ENCODE measurements at regions not wholly inside any gene's neighbourhood (a gene's known extent, or its start where the extent isn't known, plus 50 kb on each side); places are given as distances from the start of the nearest gene placed in this dataset.

DNA sequence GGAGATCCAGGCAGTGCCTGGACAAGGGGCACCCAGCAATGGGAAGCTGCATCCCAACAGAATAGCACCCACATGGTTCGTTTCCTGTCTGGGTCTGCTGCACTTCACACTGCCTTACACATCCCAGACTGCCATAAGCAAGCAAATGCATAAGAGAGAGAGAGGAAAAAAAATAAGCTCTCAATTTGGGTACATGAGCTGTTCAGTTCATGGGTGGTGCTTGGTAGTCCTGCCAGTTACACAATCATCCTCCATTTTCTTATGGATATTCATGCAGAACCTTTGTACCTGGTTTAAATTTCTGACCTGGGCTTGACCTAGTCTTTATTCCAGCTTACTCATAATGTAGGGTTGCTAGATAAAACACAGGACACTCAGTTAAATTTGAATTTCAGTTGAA, 733.6 kb downstream of the TNS3 start:
- no peaks in the 10 kb centered on the region for H3K27me3 ChIP-seq
- no peaks in the 10 kb centered on the region for H3K36me3 ChIP-seq
- H4K20me1 ChIP-seq, result no peaks in the 10 kb centered on the region
- H3K4me3 ChIP-seq, result no peak overlapping the region
- H3K9ac ChIP-seq, result no peak overlapping the region
- no peaks in the 10 kb centered on the region for H3K4me1 ChIP-seq
- H3K27ac ChIP-seq, result no peak overlapping the region
- no peak overlapping the region for H3K4me2 ChIP-seq
- H3K9me3 ChIP-seq (replicated peaks in 1 of 11), result 0 out of 22 replicates have a peak, but pooled peaks cover 0 to 4% (median 0%) of the 10 kb centered on the region in 11 experiments
- TF ChIP-seq Cebpa-rat (IDR thresholded peaks at IDR 0.05), result no peak

DNA sequence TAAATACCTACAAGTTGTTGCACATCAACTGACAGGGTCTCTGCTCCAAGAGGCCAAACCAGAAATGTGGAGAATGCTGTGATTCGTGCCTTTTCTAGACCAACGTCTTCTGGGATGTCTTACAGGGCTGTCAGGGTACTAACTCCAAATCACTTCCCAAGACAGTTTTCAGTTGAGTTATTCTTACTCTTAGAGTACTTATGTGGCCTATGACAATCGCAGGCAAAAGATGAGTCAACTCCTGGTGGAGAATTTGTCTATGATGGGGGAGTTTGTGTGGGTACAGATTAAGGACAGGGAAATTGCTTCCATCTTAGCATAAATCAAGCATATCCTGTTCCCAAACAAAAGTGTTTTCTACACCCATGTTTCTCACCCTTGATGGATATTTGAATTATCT, 734.8 kb downstream of the TNS3 start:
- H3K36me3 ChIP-seq, result no peaks in the 10 kb centered on the region
- no peak overlapping the region for H3K9ac ChIP-seq
- no peak overlapping the region for H3K4me3 ChIP-seq
- 0 out of 22 replicates have a peak, but pooled peaks cover 0 to 4% (median 0%) of the 10 kb centered on the region in 11 experiments for H3K9me3 ChIP-seq (replicated peaks in 1 of 11)
- H4K20me1 ChIP-seq, result no peaks in the 10 kb centered on the region
- no peaks in the 10 kb centered on the region for H3K4me1 ChIP-seq
- no peak overlapping the region for H3K27ac ChIP-seq
- TF ChIP-seq Cebpa-rat (IDR thresholded peaks at IDR 0.05), result no peak
- no peak overlapping the region for H3K4me2 ChIP-seq
- H3K27me3 ChIP-seq, result no peaks in the 10 kb centered on the region

DNA sequence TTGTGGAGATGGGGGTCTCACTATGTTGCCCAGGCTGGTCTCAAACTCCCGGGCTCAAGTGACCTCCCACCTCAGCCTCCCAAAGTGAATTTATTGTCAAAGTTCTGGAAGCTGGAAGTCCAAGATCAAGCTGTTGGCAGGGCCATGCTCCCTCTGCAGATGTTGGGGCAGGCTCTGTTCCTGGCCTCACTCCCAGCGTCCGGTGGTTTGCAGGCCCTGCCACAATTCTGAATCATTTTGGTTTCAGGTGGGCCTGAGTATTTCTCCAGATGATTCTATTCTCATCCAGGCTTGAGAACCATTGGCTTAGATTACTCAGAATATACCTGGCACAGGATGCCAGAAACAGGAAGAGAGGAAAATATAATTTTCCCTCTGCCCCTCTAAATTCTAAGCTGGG, 737.4 kb downstream of the TNS3 start:
- no peak for TF ChIP-seq Cebpa-rat (IDR thresholded peaks at IDR 0.05)
- no peaks in the 10 kb centered on the region for H3K4me1 ChIP-seq
- H3K9me3 ChIP-seq (replicated peaks in 1 of 11), result 0 out of 22 replicates have a peak, but pooled peaks cover 0 to 4% (median 0%) of the 10 kb centered on the region in 11 experiments
- no peak overlapping the region for H3K4me2 ChIP-seq
- no peak overlapping the region for H3K9ac ChIP-seq
- H3K36me3 ChIP-seq, result no peaks in the 10 kb centered on the region
- no peaks in the 10 kb centered on the region for H4K20me1 ChIP-seq
- H3K27me3 ChIP-seq, result no peaks in the 10 kb centered on the region
- H3K27ac ChIP-seq, result no peak overlapping the region
- no peak overlapping the region for H3K4me3 ChIP-seq

DNA sequence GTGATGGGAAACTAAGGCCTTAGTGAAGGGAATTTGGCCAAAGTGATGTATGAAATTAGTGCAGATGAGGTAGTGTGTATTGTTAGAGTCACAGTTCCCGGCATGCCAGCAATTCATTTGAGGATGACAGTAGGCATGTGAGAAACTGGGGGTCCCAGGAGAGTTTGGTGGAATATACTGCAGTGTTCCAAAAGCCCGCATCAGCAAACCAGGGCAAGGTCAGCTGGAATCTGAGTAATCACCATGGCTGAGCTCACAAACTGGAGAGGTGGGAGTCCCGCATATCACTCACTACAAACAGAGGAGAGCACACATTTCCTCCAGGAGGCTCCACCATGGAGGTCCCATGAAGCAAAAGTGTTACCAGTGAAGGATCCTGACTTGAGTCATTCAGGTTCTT, 740.7 kb downstream of the TNS3 start:
- Histone ChIP-seq H3K36me3 (no peaks in the 10 kb centered on the region), H4K20me1 (no peaks in the 10 kb centered on the region), H3K4me2 (no peak overlapping the region), H3K4me3 (no peak overlapping the region), H3K27ac (no peak overlapping the region), H3K9me3 (replicated peaks in 1 of 11) (peaks cover 0 to 14% (median 6%) of the 10 kb centered on the region in 11 experiments; a peak in 9 of 22 replicates), H3K27me3 (no peaks in the 10 kb centered on the region), H3K4me1 (peaks cover 0 to 7% (median 2%) of the 10 kb centered on the region in 10 experiments; a peak in 7 of 20 replicates), H3K9ac (no peak overlapping the region)
- no peak for TF ChIP-seq Cebpa-rat (IDR thresholded peaks at IDR 0.05)

DNA sequence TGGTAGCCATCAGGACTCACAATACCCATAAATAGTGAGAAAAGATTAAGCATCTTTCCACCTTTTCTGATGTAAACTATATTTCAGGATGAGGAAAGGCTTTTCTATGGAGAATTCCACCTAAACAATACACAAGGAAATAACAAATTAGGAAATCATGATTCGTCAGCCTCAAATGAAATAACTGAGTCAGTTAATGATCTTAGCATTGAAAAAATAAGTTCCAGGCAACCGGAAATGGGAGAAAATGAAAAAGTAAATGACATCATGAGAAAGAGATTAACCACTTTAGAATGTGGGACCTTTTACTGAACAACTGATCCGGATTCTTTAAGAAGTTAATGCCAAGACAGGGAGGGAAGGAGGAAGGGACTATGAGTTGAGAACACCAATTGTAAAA, 742.3 kb downstream of the TNS3 start:
- Histone ChIP-seq H4K20me1 (no peaks in the 10 kb centered on the region), H3K9ac (no peak overlapping the region), H3K4me2 (no peak overlapping the region), H3K9me3 (replicated peaks in 1 of 11) (peaks cover 0 to 15% (median 7%) of the 10 kb centered on the region in 11 experiments; a peak in 11 of 22 replicates), H3K4me3 (no peak overlapping the region), H3K27me3 (no peaks in the 10 kb centered on the region), H3K4me1 (peaks cover 0 to 7% (median 2%) of the 10 kb centered on the region in 10 experiments; a peak in 7 of 20 replicates), H3K27ac (no peak overlapping the region), H3K36me3 (no peaks in the 10 kb centered on the region)
- no peak for TF ChIP-seq Cebpa-rat (IDR thresholded peaks at IDR 0.05)

DNA sequence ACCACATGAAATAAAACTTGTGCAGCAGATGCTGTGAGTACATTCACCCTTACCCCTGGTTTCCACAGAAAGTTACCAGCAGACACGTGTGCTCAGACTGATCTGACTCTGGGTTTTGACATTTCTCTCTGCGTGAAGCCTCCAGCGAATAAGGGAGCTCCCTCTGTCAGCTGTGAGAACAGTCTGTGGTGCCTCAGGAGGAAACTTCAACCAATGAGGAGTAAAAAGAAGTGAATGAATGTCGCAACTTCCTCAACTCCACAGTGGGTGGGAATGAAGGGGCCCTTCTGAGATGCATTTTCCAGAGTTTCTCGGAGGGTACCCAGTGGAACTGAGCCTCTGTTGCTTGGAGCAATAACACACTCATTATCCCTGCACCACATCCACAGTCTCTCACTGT, 743.4 kb downstream of the TNS3 start:
- Histone ChIP-seq H3K27ac (no peak overlapping the region), H3K9me3 (replicated peaks in 1 of 11) (peaks cover 0 to 20% (median 9%) of the 10 kb centered on the region in 11 experiments; a peak in 12 of 22 replicates), H3K4me2 (peak overlapping the region in 6 of 11 experiments; percentile 4 to 25 (median 14); a peak in 6 of 22 replicates), H4K20me1 (no peaks in the 10 kb centered on the region), H3K4me1 (peaks cover 0 to 7% (median 2%) of the 10 kb centered on the region in 10 experiments; a peak in 7 of 20 replicates), H3K4me3 (no peak overlapping the region), H3K27me3 (no peaks in the 10 kb centered on the region), H3K36me3 (no peaks in the 10 kb centered on the region), H3K9ac (no peak overlapping the region)
- TF ChIP-seq Cebpa-rat (IDR thresholded peaks at IDR 0.05), result peak in 8 of 11 experiments; percentile 14 to 77 (median 36); a peak in 6 of 22 replicates

DNA sequence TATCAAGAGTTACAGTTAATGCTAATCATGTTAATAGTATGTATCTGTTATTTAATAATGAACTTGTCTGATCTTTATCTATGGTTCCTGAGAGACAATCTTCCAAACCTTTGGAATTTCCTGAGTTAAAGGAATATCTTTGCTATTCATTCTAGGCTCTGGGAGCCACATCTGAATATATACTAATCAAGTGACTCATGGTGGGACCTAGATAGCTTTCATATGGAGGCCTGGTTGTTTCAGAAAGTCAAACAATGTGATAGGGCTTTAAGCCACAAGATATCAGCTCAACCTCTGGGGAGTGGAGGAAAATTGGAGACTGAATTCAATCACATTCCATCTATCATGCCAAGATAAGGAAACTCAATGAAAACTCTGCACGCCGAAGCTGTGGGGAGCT, 746.4 kb downstream of the TNS3 start:
- Histone ChIP-seq H3K27ac (no peak overlapping the region), H3K4me1 (peaks cover 0 to 7% (median 2%) of the 10 kb centered on the region in 10 experiments; a peak in 7 of 20 replicates), H3K9me3 (replicated peaks in 1 of 11) (peaks cover 0 to 20% (median 9%) of the 10 kb centered on the region in 11 experiments; a peak in 12 of 22 replicates), H3K4me2 (no peak overlapping the region), H3K4me3 (no peak overlapping the region), H4K20me1 (no peaks in the 10 kb centered on the region), H3K9ac (no peak overlapping the region), H3K27me3 (no peaks in the 10 kb centered on the region), H3K36me3 (no peaks in the 10 kb centered on the region)
- TF ChIP-seq Cebpa-rat (IDR thresholded peaks at IDR 0.05), result no peak

DNA sequence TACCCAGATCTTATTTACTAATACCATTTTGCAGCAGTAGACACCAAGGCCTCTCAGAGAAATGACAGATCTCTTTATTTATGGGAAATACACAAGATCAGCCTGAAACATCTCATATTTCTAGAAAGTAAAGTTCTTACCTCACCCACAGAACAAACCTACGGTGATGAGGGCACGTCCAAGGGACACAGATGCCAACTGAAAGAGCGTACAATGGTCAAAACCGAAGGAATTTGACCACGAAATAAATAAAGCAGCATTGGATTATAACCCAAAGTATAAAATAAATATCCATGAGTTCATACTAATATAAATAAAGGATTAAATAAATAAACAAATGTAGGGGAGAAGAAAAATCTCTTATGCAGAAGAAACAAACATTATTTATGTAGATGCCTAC, 747.0 kb downstream of the TNS3 start:
- no peak overlapping the region for H3K4me3 ChIP-seq
- peaks cover 0 to 20% (median 9%) of the 10 kb centered on the region in 11 experiments; a peak in 12 of 22 replicates for H3K9me3 ChIP-seq (replicated peaks in 1 of 11)
- no peaks in the 10 kb centered on the region for H4K20me1 ChIP-seq
- peaks cover 0 to 7% (median 2%) of the 10 kb centered on the region in 10 experiments; a peak in 7 of 20 replicates for H3K4me1 ChIP-seq
- TF ChIP-seq Cebpa-rat (IDR thresholded peaks at IDR 0.05), result no peak
- no peaks in the 10 kb centered on the region for H3K36me3 ChIP-seq
- no peak overlapping the region for H3K4me2 ChIP-seq
- H3K9ac ChIP-seq, result no peak overlapping the region
- H3K27ac ChIP-seq, result no peak overlapping the region
- H3K27me3 ChIP-seq, result no peaks in the 10 kb centered on the region

DNA sequence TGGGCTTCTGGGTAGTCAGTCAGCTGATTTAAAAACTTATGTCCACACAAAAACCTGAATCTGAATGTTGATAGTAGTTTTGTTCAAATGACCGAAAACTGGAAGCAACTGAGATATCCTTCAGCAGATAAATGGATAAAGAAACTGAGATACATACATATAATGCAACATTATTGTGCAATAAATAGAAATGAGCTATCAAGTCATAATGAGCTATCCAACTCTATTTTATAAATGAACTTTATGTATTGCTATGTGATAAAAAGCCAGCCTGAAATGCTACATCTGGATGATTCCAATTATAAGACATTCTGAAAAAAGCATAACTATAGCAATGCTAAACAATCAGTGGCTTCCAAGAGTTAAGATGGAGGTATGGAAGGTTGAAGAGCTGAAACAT, 748.7 kb downstream of the TNS3 start:
- Histone ChIP-seq H3K36me3 (no peaks in the 10 kb centered on the region), H3K4me1 (peaks cover 0 to 2% (median 0%) of the 10 kb centered on the region in 10 experiments; a peak in 5 of 20 replicates), H3K9me3 (replicated peaks in 1 of 11) (peaks cover 0 to 20% (median 9%) of the 10 kb centered on the region in 11 experiments; a peak in 12 of 22 replicates), H3K9ac (no peak overlapping the region), H3K4me3 (no peak overlapping the region), H3K27ac (no peak overlapping the region), H3K4me2 (no peak overlapping the region), H4K20me1 (no peaks in the 10 kb centered on the region), H3K27me3 (no peaks in the 10 kb centered on the region)
- peak in 2 of 11 experiments; percentile 23 to 42; a peak in 2 of 22 replicates for TF ChIP-seq Cebpa-rat (IDR thresholded peaks at IDR 0.05)

DNA sequence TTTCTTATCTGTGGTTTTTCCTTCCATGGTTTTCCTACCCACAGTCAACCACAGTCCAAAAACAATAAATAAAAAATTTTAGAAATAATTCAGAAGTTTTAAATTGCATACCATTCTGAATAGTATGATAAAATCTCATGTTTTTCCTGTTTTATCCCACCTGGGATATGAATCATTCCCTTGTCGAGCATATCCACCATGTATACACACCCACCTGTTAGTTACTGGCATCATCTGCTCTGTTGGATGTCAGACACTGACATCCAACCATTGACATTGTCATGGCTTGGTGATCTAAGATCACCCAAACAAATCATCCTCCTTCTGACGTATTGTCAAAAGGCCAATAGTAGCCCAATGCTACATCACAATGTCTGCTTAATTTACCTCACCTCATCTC, 749.8 kb downstream of the TNS3 start:
- Histone ChIP-seq H3K27me3 (no peaks in the 10 kb centered on the region), H3K9ac (no peak overlapping the region), H3K4me1 (no peaks in the 10 kb centered on the region), H3K9me3 (replicated peaks in 1 of 11) (peaks cover 0 to 30% (median 16%) of the 10 kb centered on the region in 11 experiments; a peak in 15 of 22 replicates), H3K27ac (no peak overlapping the region), H4K20me1 (no peaks in the 10 kb centered on the region), H3K4me2 (no peak overlapping the region), H3K36me3 (no peaks in the 10 kb centered on the region), H3K4me3 (no peak overlapping the region)
- TF ChIP-seq Cebpa-rat (IDR thresholded peaks at IDR 0.05), result no peak
